ENCODE measurements at regions not wholly inside any gene's neighbourhood (a gene's known extent, or its start where the extent isn't known, plus 50 kb on each side); places are given as distances from the start of the nearest gene placed in this dataset.

DNA sequence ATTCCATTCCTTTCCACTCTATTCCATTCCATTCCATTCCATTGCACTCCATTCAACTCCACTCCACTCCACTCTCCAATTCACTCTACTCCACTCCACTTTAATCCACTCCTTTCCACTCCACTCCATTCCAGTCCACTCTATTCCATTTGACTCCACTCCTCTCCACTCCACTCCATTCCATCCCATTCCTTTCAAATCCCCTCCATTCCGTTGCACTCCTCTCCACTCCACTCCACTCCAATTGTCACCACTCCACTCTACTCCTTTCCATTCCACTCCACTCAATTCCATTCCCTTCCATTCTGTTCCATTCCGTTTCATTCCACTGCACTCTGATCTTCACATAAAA lies 2563.7 kb upstream of the TPTE start:
- no peaks in the 10 kb centered on the region for H3K27me3 ChIP-seq (ENCODE audit: insufficient read depth, low read depth)
- H3K4me3 ChIP-seq (IDR thresholded peaks at IDR 0.05; ENCODE audit: insufficient read depth, low read depth, low read length), result no peak overlapping the region
- H4K20me1 ChIP-seq (ENCODE audit: insufficient read depth), result no peaks in the 10 kb centered on the region
- no peak for TF ChIP-seq CTCF (conservative IDR thresholded peaks at IDR 0.05; ENCODE audit: low read depth, low read length)
- no peaks in the 10 kb centered on the region for H3K79me2 ChIP-seq (ENCODE audit: insufficient read depth, low read depth)
- no peak overlapping the region for H3K4me2 ChIP-seq
- no peak overlapping the region for H3K9ac ChIP-seq
- no peaks in the 10 kb centered on the region for H3K4me1 ChIP-seq (ENCODE audit: low read depth, poor library complexity, severe bottlenecking)
- no peak overlapping the region for H3K27ac ChIP-seq
- H3K36me3 ChIP-seq (ENCODE audit: insufficient read depth), result no peaks in the 10 kb centered on the region
- H2AFZ ChIP-seq (ENCODE audit: low read depth), result no peak overlapping the region
